ENCODE measurements at regions not wholly inside any gene's neighbourhood (a gene's known extent, or its start where the extent isn't known, plus 50 kb on each side); places are given as distances from the start of the nearest gene placed in this dataset.

- H3K9ac ChIP-seq, result no peak overlapping the region
- TF ChIP-seq CTCF (IDR thresholded peaks at IDR 0.05), result no peak
Measured at GRCh38 chr6:14689639-14690038, 556.2 kb upstream of the JARID2 start.

GRCh38 chr6:14690120-14691056 lies 555.5 kb upstream of the JARID2 start:
- Histone ChIP-seq H3K4me3 (ENCODE audit: low read depth, low read length) (no peak overlapping the region), H3K79me2 (no peaks in the 10 kb centered on the region)
- no peak for TF ChIP-seq CTCF (IDR thresholded peaks at IDR 0.05)

More at GRCh38 chr6:14689639-14690038, 556.2 kb upstream of the JARID2 start:
- H2AFZ ChIP-seq, result no peak overlapping the region
- no peak overlapping the region for H3K27ac ChIP-seq
- H3K27me3 ChIP-seq (ENCODE audit: control insufficient read depth, insufficient read depth, low read length), result no peaks in the 10 kb centered on the region
- H3K79me2 ChIP-seq, result no peaks in the 10 kb centered on the region
- H3K9me3 ChIP-seq (ENCODE audit: control insufficient read depth, low read length), result no peaks in the 10 kb centered on the region
- no peaks in the 10 kb centered on the region for H3K36me3 ChIP-seq (ENCODE audit: control insufficient read depth, insufficient read depth, low read length)
- H3K4me3 ChIP-seq (ENCODE audit: low read depth, low read length), result no peak overlapping the region
- H3K4me2 ChIP-seq (ENCODE audit: low read length), result no peak overlapping the region
- H3K4me1 ChIP-seq, result no peaks in the 10 kb centered on the region

GRCh38 chr6:14692208-14692607 lies 553.7 kb upstream of the JARID2 start:
- no peak overlapping the region for H3K4me2 ChIP-seq (ENCODE audit: low read length)
- H3K36me3 ChIP-seq (ENCODE audit: control insufficient read depth, insufficient read depth, low read length), result no peaks in the 10 kb centered on the region
- H3K9me3 ChIP-seq (ENCODE audit: control insufficient read depth, low read length), result no peaks in the 10 kb centered on the region
- no peak overlapping the region for H3K9ac ChIP-seq
- no peak overlapping the region for H3K27ac ChIP-seq
- H3K4me1 ChIP-seq, result no peaks in the 10 kb centered on the region
- H3K27me3 ChIP-seq (ENCODE audit: control insufficient read depth, insufficient read depth, low read length), result no peaks in the 10 kb centered on the region
- H2AFZ ChIP-seq, result no peak overlapping the region
- TF ChIP-seq CTCF (IDR thresholded peaks at IDR 0.05), result no peak
- H3K79me2 ChIP-seq, result no peaks in the 10 kb centered on the region
- H3K4me3 ChIP-seq (ENCODE audit: low read depth, low read length), result no peak overlapping the region

More at GRCh38 chr6:14690120-14691056, 555.5 kb upstream of the JARID2 start:
- no peaks in the 10 kb centered on the region for H3K4me1 ChIP-seq
- H3K9me3 ChIP-seq (ENCODE audit: control insufficient read depth, low read length), result no peaks in the 10 kb centered on the region
- H3K9ac ChIP-seq, result no peak overlapping the region
- H3K36me3 ChIP-seq (ENCODE audit: control insufficient read depth, insufficient read depth, low read length), result no peaks in the 10 kb centered on the region
- H3K4me2 ChIP-seq (ENCODE audit: low read length), result no peak overlapping the region
- no peak overlapping the region for H2AFZ ChIP-seq
- H3K27ac ChIP-seq, result no peak overlapping the region
- H3K27me3 ChIP-seq (ENCODE audit: control insufficient read depth, insufficient read depth, low read length), result no peaks in the 10 kb centered on the region

- H3K9me3 ChIP-seq (ENCODE audit: control insufficient read depth, low read length), result no peaks in the 10 kb centered on the region
- H3K79me2 ChIP-seq, result no peaks in the 10 kb centered on the region
- H3K4me2 ChIP-seq (ENCODE audit: low read length), result no peak overlapping the region
- H3K27me3 ChIP-seq (ENCODE audit: control insufficient read depth, insufficient read depth, low read length), result no peaks in the 10 kb centered on the region
- H3K4me1 ChIP-seq, result no peaks in the 10 kb centered on the region
- H3K4me3 ChIP-seq (ENCODE audit: low read depth, low read length), result no peak overlapping the region
- TF ChIP-seq CTCF (IDR thresholded peaks at IDR 0.05), result no peak
- no peak overlapping the region for H3K27ac ChIP-seq
- H2AFZ ChIP-seq, result no peak overlapping the region
- no peaks in the 10 kb centered on the region for H3K36me3 ChIP-seq (ENCODE audit: control insufficient read depth, insufficient read depth, low read length)
- no peak overlapping the region for H3K9ac ChIP-seq
Measured at GRCh38 chr6:14693301-14694192, 552.3 kb upstream of the JARID2 start.

Measured in parathyroid adenoma (tissue), 2 donors.